GM10266 (cell line): ENCODE measurements at regions not wholly inside any gene's neighbourhood (a gene's known extent, or its start where the extent isn't known, plus 50 kb on each side); places are given as distances from the start of the nearest gene placed in this dataset.
A peak's percentile ranks its signal among the peaks of the same experiment; 100 is the strongest.

ENCODE experiments used
- DNase-seq: peaks from one replicate; pipeline ENCODE4 v3.0.0; 2012; ENCODE audit errors: extremely low spot score
- TF ChIP-seq, protein P1 (sequence below): IDR thresholded peaks from 2 replicates; pipeline ENCODE4 v1.5.1; 2012; ENCODE audit warnings: mild to moderate bottlenecking, low read depth; ENCODE audit not compliant: control insufficient read depth, insufficient read depth; ENCODE audit errors: missing control alignments

DNA sequence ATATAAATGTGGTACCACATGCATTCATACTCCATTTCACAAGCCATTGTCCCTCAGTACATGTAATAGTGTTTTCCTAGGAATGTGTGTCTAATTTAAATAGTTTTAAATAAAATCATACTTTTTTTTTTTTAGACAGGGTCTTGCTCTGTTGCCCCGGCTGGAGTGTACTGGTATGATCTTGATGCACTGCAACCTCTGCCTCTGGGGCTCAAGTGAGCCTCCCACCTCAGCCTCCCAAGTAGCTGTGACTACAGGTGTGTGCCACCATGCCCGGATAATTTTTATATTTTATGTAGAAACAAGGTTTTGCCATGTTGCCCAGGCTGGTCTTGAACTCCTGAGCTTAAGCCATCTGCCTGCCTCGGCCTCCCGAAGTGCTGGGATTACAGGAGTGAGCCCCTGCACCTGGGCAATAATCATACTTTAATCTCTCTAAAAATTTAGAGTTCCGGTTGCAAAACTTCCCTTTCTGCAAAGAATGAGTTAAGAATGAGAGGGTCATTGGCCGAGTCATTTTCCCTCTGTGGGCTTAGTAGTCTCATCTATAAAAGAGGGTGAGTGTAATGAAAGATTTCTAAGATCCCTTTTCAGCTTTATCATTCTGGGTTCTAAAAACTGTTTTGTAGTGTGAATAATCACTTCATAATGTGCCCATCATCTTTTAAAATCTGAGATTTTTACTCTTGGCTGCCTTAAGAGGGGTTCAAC is 116.0 kb upstream of the PELI1 start:
- TF ChIP-seq, protein P1, sequence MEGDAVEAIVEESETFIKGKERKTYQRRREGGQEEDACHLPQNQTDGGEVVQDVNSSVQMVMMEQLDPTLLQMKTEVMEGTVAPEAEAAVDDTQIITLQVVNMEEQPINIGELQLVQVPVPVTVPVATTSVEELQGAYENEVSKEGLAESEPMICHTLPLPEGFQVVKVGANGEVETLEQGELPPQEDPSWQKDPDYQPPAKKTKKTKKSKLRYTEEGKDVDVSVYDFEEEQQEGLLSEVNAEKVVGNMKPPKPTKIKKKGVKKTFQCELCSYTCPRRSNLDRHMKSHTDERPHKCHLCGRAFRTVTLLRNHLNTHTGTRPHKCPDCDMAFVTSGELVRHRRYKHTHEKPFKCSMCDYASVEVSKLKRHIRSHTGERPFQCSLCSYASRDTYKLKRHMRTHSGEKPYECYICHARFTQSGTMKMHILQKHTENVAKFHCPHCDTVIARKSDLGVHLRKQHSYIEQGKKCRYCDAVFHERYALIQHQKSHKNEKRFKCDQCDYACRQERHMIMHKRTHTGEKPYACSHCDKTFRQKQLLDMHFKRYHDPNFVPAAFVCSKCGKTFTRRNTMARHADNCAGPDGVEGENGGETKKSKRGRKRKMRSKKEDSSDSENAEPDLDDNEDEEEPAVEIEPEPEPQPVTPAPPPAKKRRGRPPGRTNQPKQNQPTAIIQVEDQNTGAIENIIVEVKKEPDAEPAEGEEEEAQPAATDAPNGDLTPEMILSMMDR, result no peak
- DNase-seq, result no peak

GRCh38 chr2:64260817-64261216 is 116.6 kb upstream of the PELI1 start:
- DNase-seq, result peak; percentile 38
- TF ChIP-seq, protein P1, result no peak

GRCh38 chr2:64262071-64262470 is 117.9 kb upstream of the PELI1 start:
- DNase-seq, result no peak
- TF ChIP-seq, protein P1, result no peak

DNA sequence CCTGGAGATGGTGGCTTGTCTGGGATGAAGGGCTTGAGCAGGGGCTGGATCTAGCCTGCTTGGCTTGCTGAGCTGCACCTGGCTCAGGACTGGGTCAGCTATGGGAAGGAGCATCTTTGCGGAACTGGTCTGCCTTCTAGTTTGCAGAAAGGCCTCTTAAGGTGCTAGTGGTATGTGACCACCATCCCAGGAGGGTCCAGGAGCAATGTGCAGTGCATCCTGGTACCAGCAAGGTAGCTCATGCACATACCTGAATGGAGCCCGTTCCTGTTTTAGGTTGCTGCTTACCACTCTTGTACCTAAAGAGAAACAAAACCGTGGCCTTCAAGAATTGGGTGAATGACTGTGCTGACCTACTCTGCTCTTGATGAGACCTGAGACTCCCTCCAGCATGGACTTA is 118.6 kb upstream of the PELI1 start:
- no peak for DNase-seq
- TF ChIP-seq, protein P1, result no peak

DNA sequence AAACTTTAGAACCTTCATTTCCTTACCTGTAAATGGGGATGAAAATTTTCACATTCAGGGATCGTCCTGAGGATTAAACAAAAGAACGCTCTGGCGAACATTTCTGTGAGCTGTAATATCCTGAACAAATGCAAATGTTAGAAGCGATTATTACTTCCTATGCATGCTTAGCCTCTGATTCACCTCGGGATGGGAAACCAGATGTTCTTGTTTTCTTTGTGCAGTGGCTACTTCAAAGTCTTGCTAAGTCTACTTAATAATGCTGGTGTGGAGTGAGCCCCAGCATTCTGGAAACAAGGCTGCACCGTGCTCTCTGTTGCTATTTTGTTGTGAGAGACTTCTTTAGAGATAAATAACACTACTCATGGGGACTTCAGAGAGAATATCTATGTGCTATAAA is 119.1 kb upstream of the PELI1 start:
- no peak for DNase-seq
- TF ChIP-seq, protein P1, result no peak

GRCh38 chr2:64267699-64268098 is 123.5 kb upstream of the PELI1 start:
- TF ChIP-seq, protein P1, result no peak
- no peak for DNase-seq

DNA sequence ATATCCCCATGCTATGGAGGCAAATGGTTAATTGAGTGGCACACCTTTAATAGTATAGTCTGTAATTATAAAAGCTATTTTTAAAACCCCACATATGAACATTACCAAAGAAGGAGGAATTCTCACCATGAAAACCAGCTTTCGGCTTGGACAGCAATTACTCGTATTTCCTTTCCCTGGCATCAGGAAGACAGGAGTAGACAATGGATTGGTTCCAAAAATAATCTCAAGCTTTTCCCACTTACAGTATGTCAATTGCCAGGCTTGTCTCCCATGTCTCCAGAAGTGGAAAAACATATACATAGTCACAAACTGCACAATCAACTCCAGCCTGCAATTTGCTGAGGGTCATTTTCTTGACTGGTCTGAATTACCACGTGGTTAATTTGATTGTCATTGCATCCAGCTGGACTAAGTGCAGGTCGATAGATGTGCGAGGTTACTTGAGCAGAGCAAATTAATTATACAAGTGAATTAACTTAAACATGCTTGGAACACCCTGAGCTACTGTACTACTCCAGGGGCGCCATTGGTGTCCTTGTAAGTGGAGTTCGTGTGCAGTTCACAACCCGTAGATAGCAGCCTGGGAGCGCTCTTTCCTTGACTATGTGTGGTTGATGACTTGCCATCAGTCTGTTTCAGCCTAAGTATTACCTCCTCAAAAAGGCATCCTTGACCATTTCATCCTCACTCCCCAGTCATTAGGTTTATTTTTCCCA is 124.3 kb upstream of the PELI1 start:
- TF ChIP-seq, protein P1, result no peak
- DNase-seq, result no peak
